SJCRH30 (cell line): ENCODE measurements at regions not wholly inside any gene's neighbourhood (a gene's known extent, or its start where the extent isn't known, plus 50 kb on each side); places are given as distances from the start of the nearest gene placed in this dataset.
"Not testable (repeated sequence)": the region's sequence is repeated elsewhere in the genome, so short reads cannot be mapped to it uniquely, and the experiment has no call there.

Experiments used
- DNase-seq, 2 experiments: peaks; one replicate each; pipeline ENCODE4 v3.0.0-alpha.2; 2015 to 2020
- H3K27ac ChIP-seq: fragments of 250-450 bp; sonication (Bioruptor Pico); 2 replicates; pipeline ENCODE4 v1.5.1; 2020; ENCODE audit warnings: mild to moderate bottlenecking, moderate library complexity
- H3K27me3 ChIP-seq: fragments of 250-450 bp; sonication (Bioruptor Pico); 2 replicates; pipeline ENCODE4 v1.5.1; 2020; ENCODE audit warnings: mild to moderate bottlenecking, moderate library complexity
- H3K36me3 ChIP-seq: fragments of 250-450 bp; sonication (Bioruptor Pico); 2 replicates; pipeline ENCODE4 v1.5.1; 2020; ENCODE audit warnings: mild to moderate bottlenecking, moderate library complexity
- H3K4me1 ChIP-seq: fragments of 250-450 bp; sonication (Bioruptor Pico); 2 replicates; pipeline ENCODE4 v1.5.1; 2020; ENCODE audit warnings: mild to moderate bottlenecking, moderate library complexity
- H3K4me3 ChIP-seq: fragments of 250-450 bp; sonication (Bioruptor Pico); 2 replicates; pipeline ENCODE4 v1.5.1; 2020; ENCODE audit warnings: mild to moderate bottlenecking, moderate library complexity
- H3K9me3 ChIP-seq: fragments of 250-450 bp; sonication (Bioruptor Pico); replicated peaks from 2 replicates; pipeline ENCODE4 v1.5.1; 2020; ENCODE audit warnings: mild to moderate bottlenecking, moderate library complexity

DNA sequence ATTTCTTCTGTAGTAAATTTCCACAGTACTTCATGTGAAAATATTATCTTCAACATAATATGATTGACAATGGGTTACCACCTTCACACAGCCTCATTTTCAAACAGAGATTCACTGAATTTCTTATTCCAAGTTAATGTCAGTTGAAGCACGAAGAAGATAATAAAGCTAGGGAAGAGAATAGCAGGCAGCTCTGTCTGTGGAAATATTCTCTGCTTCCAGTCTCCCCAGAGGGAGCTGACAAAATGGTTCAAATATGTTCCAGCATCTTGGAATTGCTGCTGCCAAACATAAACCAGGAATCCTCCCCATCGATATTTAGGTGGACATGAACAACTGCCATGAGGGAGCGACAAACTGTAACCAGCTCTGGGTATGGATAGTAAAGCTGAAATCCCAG, 224.8 kb downstream of the GJA1 start:
- no peak for DNase-seq
- H3K36me3 ChIP-seq, result no peaks in the 10 kb centered on the region
- H3K27ac ChIP-seq, result no peak overlapping the region
- H3K27me3 ChIP-seq, result no peaks in the 10 kb centered on the region
- no peak overlapping the region for H3K4me3 ChIP-seq
- H3K9me3 ChIP-seq, result no peaks in the 10 kb centered on the region
- no peaks in the 10 kb centered on the region for H3K4me1 ChIP-seq

DNA sequence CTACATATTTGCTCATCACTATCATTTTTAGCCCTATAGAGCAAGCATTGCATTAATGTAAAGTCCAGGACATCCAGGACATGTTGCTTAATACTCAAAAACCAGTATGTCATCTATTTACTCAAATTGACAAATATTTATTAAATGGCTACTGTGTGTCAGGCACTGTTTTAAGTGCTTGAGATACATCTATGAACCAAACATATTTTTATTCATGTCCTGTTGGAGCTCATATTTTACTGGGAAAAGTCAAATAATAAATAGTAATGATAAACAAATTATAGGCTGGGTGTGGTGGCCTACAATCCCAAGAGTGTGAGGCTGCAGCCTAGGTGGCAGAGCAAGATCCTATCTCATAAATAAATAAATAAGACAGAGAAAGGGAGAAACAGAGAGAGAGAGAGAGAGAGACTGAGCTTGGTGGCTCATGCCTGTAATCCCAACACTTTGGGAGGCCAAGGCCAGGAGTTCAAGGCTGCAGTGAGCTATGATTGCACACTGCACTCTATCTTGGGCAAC, 227.9 kb downstream of the GJA1 start:
- no peak overlapping the region for H3K4me3 ChIP-seq
- no peak overlapping the region for H3K27ac ChIP-seq
- DNase-seq, result no peak
- H3K27me3 ChIP-seq, result no peaks in the 10 kb centered on the region
- H3K4me1 ChIP-seq, result no peaks in the 10 kb centered on the region
- H3K36me3 ChIP-seq, result no peaks in the 10 kb centered on the region
- H3K9me3 ChIP-seq, result no peaks in the 10 kb centered on the region

GRCh38 chr6:121664158-121664557, 228.7 kb downstream of the GJA1 start:
- no peaks in the 10 kb centered on the region for H3K36me3 ChIP-seq

DNA sequence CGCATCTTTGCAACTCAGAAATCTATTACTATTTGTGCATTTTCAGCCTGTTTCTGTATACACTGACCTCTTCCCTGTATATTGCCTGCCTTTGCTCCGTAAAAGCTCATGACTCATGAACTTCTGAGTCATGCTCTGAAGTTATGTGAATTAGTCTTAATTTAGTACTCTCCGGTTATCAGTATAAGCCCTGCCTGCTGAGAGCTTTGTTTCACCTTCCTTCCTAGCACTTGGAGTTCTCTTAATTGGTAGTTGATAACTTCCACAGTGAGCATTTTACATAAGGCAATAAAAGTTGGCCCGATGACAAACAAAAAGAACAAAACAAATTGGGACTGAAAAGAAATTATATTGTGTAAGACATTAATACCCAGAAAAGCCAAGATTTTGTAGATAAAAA, 231.4 kb downstream of the GJA1 start:
- H3K27ac ChIP-seq, result no peak overlapping the region
- H3K27me3 ChIP-seq, result no peaks in the 10 kb centered on the region
- DNase-seq, result peak in 1 of 2 experiments; percentile 3
- no peaks in the 10 kb centered on the region for H3K9me3 ChIP-seq
- H3K36me3 ChIP-seq, result no peaks in the 10 kb centered on the region
- no peaks in the 10 kb centered on the region for H3K4me1 ChIP-seq
- no peak overlapping the region for H3K4me3 ChIP-seq

More at GRCh38 chr6:121664158-121664557, 228.7 kb downstream of the GJA1 start:
- H3K27ac ChIP-seq, result no peak overlapping the region
- no peak overlapping the region for H3K4me3 ChIP-seq
- H3K9me3 ChIP-seq, result no peaks in the 10 kb centered on the region
- H3K4me1 ChIP-seq, result no peaks in the 10 kb centered on the region
- no peaks in the 10 kb centered on the region for H3K27me3 ChIP-seq
- DNase-seq, result no peak

DNA sequence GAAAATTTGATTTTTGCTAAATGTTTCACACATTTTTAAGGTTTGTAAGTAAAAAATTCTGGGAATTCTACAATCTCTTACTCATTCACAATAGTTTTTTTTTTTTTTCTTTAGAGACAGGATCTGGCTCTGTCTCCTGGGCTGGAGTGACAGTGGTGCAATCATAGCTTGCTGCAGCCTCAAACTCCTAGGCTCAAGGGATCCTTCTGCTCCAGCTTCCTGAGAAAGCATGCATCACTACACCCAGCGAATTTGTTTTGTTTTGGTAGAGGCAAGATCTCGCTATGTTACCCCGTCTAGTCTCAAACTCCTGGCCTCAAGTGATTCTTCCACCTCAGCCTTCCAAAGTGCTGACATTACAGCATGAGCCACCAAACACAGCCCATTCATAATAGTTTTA, 232.8 kb downstream of the GJA1 start:
- Histone ChIP-seq H3K4me1 (no peaks in the 10 kb centered on the region), H3K27ac (no peak overlapping the region), H3K9me3 (no peaks in the 10 kb centered on the region), H3K36me3 (no peaks in the 10 kb centered on the region), H3K27me3 (no peaks in the 10 kb centered on the region), H3K4me3 (no peak overlapping the region)
- DNase-seq, result no peak

DNA sequence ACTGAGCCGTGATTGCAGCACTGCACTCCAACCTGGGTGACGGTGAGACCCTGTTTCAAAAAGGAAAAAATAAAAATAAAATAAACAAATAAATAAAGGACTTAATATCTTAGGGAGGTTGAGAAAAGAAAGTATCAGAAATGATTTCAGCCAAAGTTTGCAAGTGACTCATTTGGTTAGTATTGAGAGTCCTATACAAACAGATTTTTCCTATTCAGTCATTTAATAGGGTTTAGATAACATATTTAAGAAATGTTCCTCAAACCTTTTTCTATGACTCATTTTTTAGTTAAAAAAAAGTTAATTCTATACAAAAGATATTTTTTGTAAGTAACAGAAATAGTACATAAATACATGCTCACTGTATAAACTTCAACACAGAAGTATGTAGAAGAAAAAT, 235.1 kb downstream of the GJA1 start:
- H3K27me3 ChIP-seq, result no peaks in the 10 kb centered on the region
- H3K36me3 ChIP-seq, result no peaks in the 10 kb centered on the region
- H3K9me3 ChIP-seq, result no peaks in the 10 kb centered on the region
- no peak overlapping the region for H3K4me3 ChIP-seq
- H3K4me1 ChIP-seq, result no peaks in the 10 kb centered on the region
- DNase-seq, result no peak
- no peak overlapping the region for H3K27ac ChIP-seq

- H3K4me3 ChIP-seq, result no peak overlapping the region
- no peak overlapping the region for H3K27ac ChIP-seq
- no peaks in the 10 kb centered on the region for H3K9me3 ChIP-seq
- no peaks in the 10 kb centered on the region for H3K27me3 ChIP-seq
- H3K4me1 ChIP-seq, result no peaks in the 10 kb centered on the region
- DNase-seq, result no peak
- no peaks in the 10 kb centered on the region for H3K36me3 ChIP-seq
Observed at GRCh38 chr6:121677571-121677970, 242.1 kb downstream of the GJA1 start.

- Histone ChIP-seq H3K4me3 (no peak overlapping the region), H3K4me1 (no peaks in the 10 kb centered on the region), H3K36me3 (no peaks in the 10 kb centered on the region), H3K27ac (no peak overlapping the region), H3K27me3 (no peaks in the 10 kb centered on the region), H3K9me3 (no peaks in the 10 kb centered on the region)
- DNase-seq, result no peak
Observed at GRCh38 chr6:121678245-121678644, 242.8 kb downstream of the GJA1 start.

DNA sequence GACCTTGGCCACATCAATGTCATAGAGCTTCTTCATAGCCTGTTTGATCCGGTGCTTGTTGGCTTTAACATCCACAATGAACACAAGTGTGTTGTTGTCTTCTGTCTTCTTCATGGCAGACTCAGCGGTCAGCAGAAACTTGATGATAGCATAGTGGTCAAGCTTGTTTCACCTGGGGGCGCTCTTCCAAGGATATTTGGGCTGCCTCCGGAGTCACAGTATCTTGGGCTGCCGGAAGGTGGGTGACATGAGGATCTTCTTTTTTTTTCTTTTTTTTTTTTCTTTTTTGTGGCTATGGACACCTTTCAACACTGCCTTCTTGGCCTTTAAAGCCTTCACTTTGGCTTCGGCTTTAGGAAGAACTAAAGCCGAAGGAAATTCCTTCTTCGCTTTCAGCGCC, 244.6 kb downstream of the GJA1 start:
- no peak overlapping the region for H3K27ac ChIP-seq
- H3K27me3 ChIP-seq, result no peaks in the 10 kb centered on the region
- no peak for DNase-seq
- no peaks in the 10 kb centered on the region for H3K9me3 ChIP-seq
- no peak overlapping the region for H3K4me3 ChIP-seq
- no peaks in the 10 kb centered on the region for H3K36me3 ChIP-seq
- no peaks in the 10 kb centered on the region for H3K4me1 ChIP-seq

- H3K36me3 ChIP-seq, result no peaks in the 10 kb centered on the region
- H3K27ac ChIP-seq, result no peak overlapping the region
- no peaks in the 10 kb centered on the region for H3K27me3 ChIP-seq
- H3K4me3 ChIP-seq, result no peak overlapping the region
- H3K9me3 ChIP-seq, result no peaks in the 10 kb centered on the region
- no peak for DNase-seq
- H3K4me1 ChIP-seq, result no peaks in the 10 kb centered on the region
Observed at GRCh38 chr6:121682666-121683065, 247.2 kb downstream of the GJA1 start.

DNA sequence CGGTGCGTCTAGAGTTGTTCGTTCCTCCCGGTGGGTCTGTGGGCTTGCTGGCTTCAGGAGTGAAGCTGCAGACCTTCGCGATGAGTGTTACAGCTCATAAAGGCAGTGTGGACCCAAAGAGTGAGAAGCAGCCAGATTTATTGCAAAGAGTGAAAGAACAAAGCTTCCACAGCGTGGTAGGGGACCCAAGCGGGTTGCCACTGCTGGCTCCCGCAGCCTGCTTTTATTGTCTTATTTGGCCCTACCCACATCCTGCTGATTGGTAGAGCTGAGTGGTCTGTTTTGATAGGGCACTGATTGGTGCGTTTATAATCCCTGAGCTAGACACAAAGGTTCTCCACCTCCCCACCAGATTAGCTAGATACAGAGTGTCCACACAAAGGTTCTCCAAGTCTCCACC, 250.4 kb downstream of the GJA1 start:
- H3K4me1 ChIP-seq, H3K4me3 ChIP-seq, DNase-seq, H3K27ac ChIP-seq, H3K9me3 ChIP-seq, H3K27me3 ChIP-seq, H3K36me3 ChIP-seq: not testable (repeated sequence)

- Histone ChIP-seq H3K36me3 (no peaks in the 10 kb centered on the region), H3K4me3 (no peak overlapping the region), H3K9me3 (no peaks in the 10 kb centered on the region), H3K4me1 (no peaks in the 10 kb centered on the region; the same call in 1 of the 2 replicates), H3K27me3 (no peaks in the 10 kb centered on the region), H3K27ac (no peak overlapping the region)
- DNase-seq, result no peak
Observed at GRCh38 chr6:121686611-121687023, 251.2 kb downstream of the GJA1 start.

DNA sequence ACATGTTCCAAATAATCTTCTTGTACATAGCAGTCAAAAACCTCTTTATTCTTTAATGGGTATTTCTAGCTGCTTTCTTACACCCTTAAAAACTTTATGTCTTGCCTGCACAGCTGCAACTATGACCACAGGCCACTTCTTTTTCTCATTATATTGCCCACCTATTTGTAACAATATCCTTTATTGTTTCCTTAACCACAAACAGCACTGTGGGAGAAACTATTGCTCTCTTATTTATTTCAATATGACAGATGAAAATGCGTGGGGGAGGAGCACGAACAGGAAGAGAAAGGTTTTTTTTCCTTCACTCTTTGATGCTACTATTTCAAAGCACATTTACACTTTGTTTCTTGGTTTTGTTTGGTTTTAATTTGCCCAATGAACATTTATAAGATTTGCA, 253.5 kb downstream of the GJA1 start:
- peak in 1 of 2 experiments; percentile 21 for DNase-seq

GRCh38 chr6:121691126-121691551, 255.7 kb downstream of the GJA1 start:
- no peak for DNase-seq
- Histone ChIP-seq H3K4me3 (no peak overlapping the region), H3K4me1 (no peaks in the 10 kb centered on the region; the same call in 1 of the 2 replicates), H3K36me3 (no peaks in the 10 kb centered on the region), H3K27ac (no peak overlapping the region), H3K9me3 (no peaks in the 10 kb centered on the region), H3K27me3 (no peaks in the 10 kb centered on the region)

More for the DNA sequence above, 253.5 kb downstream of the GJA1 start:
- Histone ChIP-seq H3K4me3 (no peak overlapping the region), H3K27ac (no peak overlapping the region), H3K27me3 (no peaks in the 10 kb centered on the region), H3K36me3 (no peaks in the 10 kb centered on the region), H3K4me1 (no peaks in the 10 kb centered on the region; the same call in 1 of the 2 replicates), H3K9me3 (no peaks in the 10 kb centered on the region)

- Histone ChIP-seq H3K27ac (no peak overlapping the region), H3K27me3 (no peaks in the 10 kb centered on the region), H3K4me3 (no peak overlapping the region), H3K36me3 (no peaks in the 10 kb centered on the region), H3K4me1 (no peaks in the 10 kb centered on the region; the same call in 1 of the 2 replicates), H3K9me3 (no peaks in the 10 kb centered on the region)
- no peak for DNase-seq
Observed at GRCh38 chr6:121694389-121694788, 258.9 kb downstream of the GJA1 start.

- no peak for DNase-seq
- no peaks in the 10 kb centered on the region for H3K27me3 ChIP-seq
- no peaks in the 10 kb centered on the region; the same call in 1 of the 2 replicates for H3K4me1 ChIP-seq
- no peaks in the 10 kb centered on the region for H3K36me3 ChIP-seq
- no peak overlapping the region for H3K4me3 ChIP-seq
- H3K9me3 ChIP-seq, result no peaks in the 10 kb centered on the region
- H3K27ac ChIP-seq, result no peak overlapping the region
Observed at GRCh38 chr6:121694801-121695251, 259.4 kb downstream of the GJA1 start.
